Nephron progenitor cell (in vitro differentiated cells): ENCODE measurements at regions not wholly inside any gene's neighbourhood (a gene's known extent, or its start where the extent isn't known, plus 50 kb on each side); places are given as distances from the start of the nearest gene placed in this dataset.
A peak's percentile ranks its signal among the peaks of the same experiment; 100 is the strongest.

ENCODE experiments used
- DNase-seq: peaks from one replicate; pipeline ENCODE4 v3.0.0; 2021
- H3K27ac Mint-ChIP-seq: 2 replicates; pipeline ENCODE4 v1.8.0; 2021; ENCODE audit warnings: mild to moderate bottlenecking, moderate library complexity, mixed read lengths
- H3K27me3 Mint-ChIP-seq: 2 replicates; pipeline ENCODE4 v1.8.0; 2021; ENCODE audit warnings: mild to moderate bottlenecking, low read depth, mixed read lengths; ENCODE audit not compliant: poor library complexity
- H3K36me3 Mint-ChIP-seq: 2 replicates; pipeline ENCODE4 v1.8.0; 2021; ENCODE audit warnings: low read depth, mixed read lengths
- H3K4me1 Mint-ChIP-seq: 2 replicates; pipeline ENCODE4 v1.8.0; 2021; ENCODE audit warnings: mixed read lengths
- H3K4me3 Mint-ChIP-seq: 2 replicates; pipeline ENCODE4 v1.8.0; 2021; ENCODE audit warnings: mild to moderate bottlenecking, moderate library complexity, mixed read lengths
- H3K9me3 Mint-ChIP-seq: 2 replicates; pipeline ENCODE4 v1.8.0; 2021; ENCODE audit warnings: mild to moderate bottlenecking, moderate library complexity, mixed read lengths
- CTCF ChIP-seq: fragments of 200-600 bp; sonication (generic); IDR thresholded peaks from 2 replicates; pipeline ENCODE4 v1.5.0; 2021; ENCODE audit warnings: antibody characterized with exemption

GRCh38 chr4:63529581-63530337, 879.5 kb downstream of the TECRL start:
- H3K27ac Mint-ChIP-seq: no peak overlapping the region
- H3K4me3 Mint-ChIP-seq: no peak overlapping the region
- no peaks in the 10 kb centered on the region for H3K27me3 Mint-ChIP-seq
- TF ChIP-seq CTCF: no peak
- DNase-seq: no peak
- no peaks in the 10 kb centered on the region for H3K36me3 Mint-ChIP-seq
- no peaks in the 10 kb centered on the region for H3K4me1 Mint-ChIP-seq
- H3K9me3 Mint-ChIP-seq: no peaks in the 10 kb centered on the region

GRCh38 chr4:63528256-63528991, 880.8 kb downstream of the TECRL start:
- no peak overlapping the region for H3K4me3 Mint-ChIP-seq
- DNase-seq: no peak
- no peak overlapping the region for H3K27ac Mint-ChIP-seq

DNA sequence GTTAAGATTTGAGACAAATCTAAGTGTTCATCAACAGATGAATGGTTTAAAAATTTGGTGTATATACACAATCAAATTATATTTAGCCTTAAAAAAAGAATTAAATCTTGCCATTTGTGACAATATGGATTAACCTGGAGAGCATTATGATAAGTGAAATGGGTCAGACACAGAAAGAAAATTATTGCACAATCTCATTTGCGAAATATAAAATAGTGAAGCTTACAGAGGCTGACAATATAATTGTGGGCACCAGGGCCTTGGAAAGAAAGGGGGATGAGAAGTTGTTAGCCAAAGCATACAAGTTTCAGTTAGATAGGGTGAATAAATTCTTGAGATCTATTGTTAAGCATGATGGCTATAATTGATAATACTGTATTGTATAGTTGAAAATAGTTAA, 883.0 kb downstream of the TECRL start:
- no peaks in the 10 kb centered on the region for H3K4me1 Mint-ChIP-seq
- H3K27me3 Mint-ChIP-seq: no peaks in the 10 kb centered on the region
- H3K4me3 Mint-ChIP-seq: no peak overlapping the region
- no peak for DNase-seq
- H3K9me3 Mint-ChIP-seq: peaks cover 9% of the 10 kb centered on the region
- no peaks in the 10 kb centered on the region for H3K36me3 Mint-ChIP-seq
- TF ChIP-seq CTCF: no peak
- no peak overlapping the region for H3K27ac Mint-ChIP-seq

More at GRCh38 chr4:63528256-63528991, 880.8 kb downstream of the TECRL start:
- no peaks in the 10 kb centered on the region for H3K9me3 Mint-ChIP-seq
- no peaks in the 10 kb centered on the region for H3K36me3 Mint-ChIP-seq
- no peaks in the 10 kb centered on the region for H3K27me3 Mint-ChIP-seq
- no peaks in the 10 kb centered on the region for H3K4me1 Mint-ChIP-seq
- no peak for TF ChIP-seq CTCF

GRCh38 chr4:63524764-63525163, 884.5 kb downstream of the TECRL start:
- Mint-ChIP-seq H3K27me3 (no peaks in the 10 kb centered on the region), H3K4me1 (no peaks in the 10 kb centered on the region), H3K9me3 (peaks cover 20% of the 10 kb centered on the region), H3K4me3 (no peak overlapping the region), H3K36me3 (no peaks in the 10 kb centered on the region), H3K27ac (no peak overlapping the region)
- TF ChIP-seq CTCF: no peak
- DNase-seq: no peak

DNA sequence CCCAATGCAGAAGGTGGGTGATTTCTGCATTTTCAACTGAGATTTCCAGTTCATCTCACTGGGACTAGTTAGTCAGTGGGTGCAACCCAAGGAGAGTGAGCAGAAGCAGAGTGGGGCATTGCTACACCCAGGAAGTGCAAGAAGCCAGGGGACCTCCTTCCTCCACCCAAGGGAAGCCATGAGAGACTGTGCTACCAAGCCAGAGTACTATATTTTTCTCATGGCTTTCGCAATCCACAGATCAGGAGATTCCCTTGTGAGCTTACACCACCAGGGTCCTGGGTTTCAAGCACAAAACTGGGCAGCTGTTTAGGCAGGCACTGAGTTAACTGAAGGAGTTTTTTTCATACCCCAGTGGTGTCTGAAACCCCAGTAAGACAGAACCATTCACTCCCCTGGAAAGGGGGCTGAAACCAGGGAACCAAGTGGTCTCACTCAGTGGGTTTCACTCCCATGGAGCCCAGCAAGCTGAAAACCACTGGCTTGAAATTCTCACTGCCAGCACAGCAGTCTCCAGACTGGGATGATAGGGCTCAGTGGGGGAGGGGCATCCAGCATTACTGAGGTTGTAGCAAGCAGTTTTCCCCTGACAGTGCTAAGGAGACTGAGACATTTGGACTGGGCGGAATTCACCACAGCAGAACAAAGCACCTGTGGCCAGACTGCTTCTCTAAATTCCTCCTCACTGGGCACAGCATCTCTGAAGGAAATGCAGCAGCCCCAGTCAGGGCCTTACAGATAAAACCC, 903.4 kb downstream of the TECRL start:
- Mint-ChIP-seq H3K9me3 (peaks cover 4% of the 10 kb centered on the region), H3K27ac (no peak overlapping the region), H3K4me1 (peaks cover 9% of the 10 kb centered on the region), H3K36me3 (no peaks in the 10 kb centered on the region), H3K4me3 (no peak overlapping the region), H3K27me3 (no peaks in the 10 kb centered on the region)
- TF ChIP-seq CTCF: no peak
- peak; percentile 47 for DNase-seq
